ENCODE measurements at regions not wholly inside any gene's neighbourhood (a gene's known extent, or its start where the extent isn't known, plus 50 kb on each side); places are given as distances from the start of the nearest gene placed in this dataset.
"Not testable (repeated sequence)": the region's sequence is repeated elsewhere in the genome, so short reads cannot be mapped to it uniquely, and the experiment has no call there.

DNA sequence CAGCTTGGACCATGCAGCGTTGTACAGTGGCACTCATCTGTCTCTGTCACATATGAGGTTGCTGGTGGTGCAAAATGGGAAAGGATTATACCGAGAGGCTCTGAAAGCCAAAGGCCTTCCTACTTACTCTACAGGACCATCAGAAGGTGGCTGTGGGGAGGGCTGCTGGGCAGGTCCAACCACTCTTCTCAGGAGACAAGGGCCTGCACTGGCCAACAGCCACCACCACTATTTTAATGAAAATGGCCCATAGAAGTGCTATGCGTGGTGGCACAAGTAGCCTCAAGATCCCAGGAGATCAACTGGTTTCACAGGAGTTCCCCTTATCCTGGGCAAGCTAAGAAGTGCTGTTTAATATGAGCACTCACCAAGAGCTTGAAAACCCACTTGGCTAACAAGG lies 52.3 kb downstream of the MRPL57 start:
- no peak for DNase-seq

DNA sequence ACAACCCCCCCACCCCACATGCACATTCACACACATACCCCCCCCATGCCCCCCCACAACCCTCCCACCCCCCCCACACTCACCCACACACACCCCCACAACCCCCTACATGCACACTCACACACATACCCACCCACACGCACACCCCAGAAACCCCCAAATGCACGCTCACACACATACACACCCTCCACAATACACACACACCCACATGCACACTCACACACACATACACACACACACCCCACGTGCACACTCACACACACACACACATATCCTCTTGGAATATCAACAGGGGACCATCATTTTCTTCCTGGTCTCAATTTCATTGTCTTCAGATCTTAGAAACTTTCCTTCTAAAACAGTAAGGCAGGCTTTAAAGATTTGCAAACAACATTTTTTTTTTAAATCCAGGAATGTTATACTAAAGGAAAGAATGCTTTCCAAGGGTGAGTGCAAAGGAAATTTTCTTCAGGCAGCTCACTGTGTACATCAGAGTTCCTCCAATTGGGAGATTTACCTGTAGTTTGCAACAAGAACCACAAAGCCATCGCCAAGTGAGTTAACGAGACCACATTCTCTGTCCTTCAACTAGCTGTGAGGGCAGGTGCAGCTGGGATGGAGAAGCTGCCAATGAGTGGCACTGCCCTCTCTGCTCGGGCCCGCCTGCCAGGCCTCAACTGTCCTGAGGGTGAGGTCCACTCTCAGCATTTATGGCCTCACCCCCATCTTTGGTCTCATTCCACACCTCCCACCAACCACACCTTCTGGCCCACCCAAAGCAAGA lies 53.0 kb downstream of the MRPL57 start:
- DNase-seq = no peak

DNA sequence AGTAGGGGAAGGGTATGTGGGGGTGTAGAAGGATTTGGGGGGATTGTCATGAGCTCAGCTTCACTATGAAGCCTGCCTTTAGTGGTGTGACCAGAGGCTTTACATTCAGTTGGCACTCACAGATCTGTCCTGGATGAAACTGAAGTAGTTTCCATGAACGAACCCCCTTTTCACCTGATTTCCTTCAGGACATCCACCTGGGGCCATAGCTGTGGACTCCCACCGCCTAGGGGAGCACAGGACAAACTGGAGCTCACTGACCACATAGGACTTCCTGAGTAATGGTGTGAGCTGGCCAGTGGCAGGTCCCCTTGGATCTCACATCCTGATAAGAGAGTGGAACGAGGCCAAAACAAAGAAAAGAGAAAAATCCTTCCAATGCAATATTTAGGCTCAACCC lies 54.1 kb downstream of the MRPL57 start:
- DNase-seq = no peak

DNA sequence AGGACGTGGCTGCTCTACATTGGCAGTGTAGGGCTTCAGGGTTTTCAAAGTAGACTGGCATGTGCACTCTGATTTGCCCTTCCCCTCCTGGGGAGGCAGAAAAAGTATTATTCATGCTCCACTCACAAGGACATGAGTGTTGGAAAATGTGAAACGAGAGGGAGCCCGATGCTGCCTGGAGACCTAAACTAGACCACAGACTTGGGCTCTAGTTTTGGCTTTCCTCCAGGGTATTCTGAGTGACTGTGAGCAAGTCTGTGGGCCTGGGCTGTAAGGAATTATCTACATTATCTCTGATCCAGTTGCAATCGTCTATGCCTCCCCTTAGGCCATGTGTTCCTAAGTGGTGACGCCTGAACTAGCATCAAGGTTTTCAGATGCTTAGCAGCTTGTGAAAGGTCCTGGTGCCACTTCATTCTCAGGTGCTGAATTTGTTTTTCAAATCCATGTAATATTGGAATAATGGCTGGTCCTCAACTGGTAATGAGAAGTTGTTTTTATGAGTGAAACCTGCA lies 55.0 kb downstream of the MRPL57 start:
- peak; percentile 16 for DNase-seq

DNA sequence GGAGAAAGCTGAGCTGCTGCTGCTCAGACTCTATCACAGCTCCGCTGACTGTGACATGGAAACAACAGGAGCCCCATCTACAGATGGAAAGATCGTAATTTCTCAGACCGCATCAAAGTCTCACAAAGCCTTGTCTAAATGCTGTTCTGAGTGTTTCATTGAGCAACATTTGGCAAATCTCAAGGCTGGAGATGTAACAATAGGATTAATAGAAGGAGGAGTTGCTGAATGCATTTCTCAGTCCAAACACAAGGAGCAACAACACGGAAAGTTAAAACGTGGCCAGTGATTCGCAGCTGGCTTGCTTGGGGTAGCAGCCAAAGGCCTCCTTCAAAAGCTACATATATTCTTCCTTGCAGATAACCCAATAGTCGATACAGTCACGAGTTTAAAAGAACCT lies 55.7 kb downstream of the MRPL57 start:
- DNase-seq = peak; percentile 10

- DNase-seq = no peak
Measured at GRCh38 chr13:21232599-21232998, 56.1 kb downstream of the MRPL57 start.

DNA sequence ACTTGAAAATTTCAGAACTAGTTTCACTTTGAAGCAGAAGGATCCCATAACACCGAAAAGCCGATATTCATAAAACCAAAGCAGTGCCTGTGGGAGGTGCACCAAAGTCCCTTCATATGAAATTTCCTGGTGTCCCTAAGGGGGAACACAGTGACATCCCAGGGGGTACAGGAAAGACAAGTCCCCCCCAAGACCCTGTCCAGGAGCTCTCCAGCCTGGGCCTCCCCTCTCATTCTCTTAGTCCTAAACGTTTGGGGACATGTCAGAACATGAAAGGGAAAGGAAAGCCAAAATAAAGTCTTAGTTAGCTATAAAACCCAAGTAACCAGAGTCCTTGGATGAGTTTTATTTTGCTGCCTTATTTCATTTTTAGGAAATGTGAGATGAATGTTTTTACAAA lies 56.6 kb downstream of the MRPL57 start:
- no peak for DNase-seq

DNA sequence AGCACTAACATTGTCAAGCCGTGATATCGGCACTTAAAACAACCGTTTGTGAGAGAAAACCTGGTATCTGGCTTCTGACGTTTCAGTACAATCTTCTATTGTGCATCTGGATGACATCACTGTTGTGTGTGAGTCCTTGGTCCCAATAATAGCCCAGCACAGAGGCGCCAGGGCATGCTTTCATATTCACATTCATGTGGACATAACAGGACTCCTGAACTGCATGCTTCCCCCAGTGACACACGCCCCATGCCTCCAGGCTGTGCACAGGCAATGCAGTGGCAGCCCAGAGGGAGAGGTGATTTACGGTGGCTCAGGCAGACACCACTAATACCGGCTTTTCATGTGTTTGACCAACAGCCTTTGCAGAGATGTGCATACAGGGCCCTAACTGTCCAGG lies 58.1 kb downstream of the MRPL57 start:
- DNase-seq = no peak

DNA sequence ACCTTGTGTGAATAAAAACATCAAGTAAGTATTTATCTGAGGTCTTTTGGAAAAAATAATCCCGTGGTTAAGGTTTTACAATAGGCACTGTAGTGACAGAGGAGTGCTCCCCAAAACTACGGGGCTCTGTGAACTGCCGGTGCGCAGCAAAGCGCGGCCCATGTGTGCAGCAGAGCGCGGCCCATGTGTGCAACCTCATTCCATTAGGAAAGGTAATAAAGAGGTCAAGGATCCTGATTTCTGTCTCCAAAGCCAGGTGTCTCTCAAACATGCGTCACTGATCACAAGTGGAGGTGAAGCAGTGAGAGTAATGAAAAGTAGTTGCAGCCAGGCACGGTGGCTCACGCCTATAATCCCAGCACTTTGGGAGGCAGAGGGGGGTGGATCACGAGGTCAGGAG lies 58.7 kb downstream of the MRPL57 start:
- DNase-seq = no peak

- DNase-seq = no peak
Measured at GRCh38 chr13:21237081-21237480, 60.6 kb downstream of the MRPL57 start.

DNA sequence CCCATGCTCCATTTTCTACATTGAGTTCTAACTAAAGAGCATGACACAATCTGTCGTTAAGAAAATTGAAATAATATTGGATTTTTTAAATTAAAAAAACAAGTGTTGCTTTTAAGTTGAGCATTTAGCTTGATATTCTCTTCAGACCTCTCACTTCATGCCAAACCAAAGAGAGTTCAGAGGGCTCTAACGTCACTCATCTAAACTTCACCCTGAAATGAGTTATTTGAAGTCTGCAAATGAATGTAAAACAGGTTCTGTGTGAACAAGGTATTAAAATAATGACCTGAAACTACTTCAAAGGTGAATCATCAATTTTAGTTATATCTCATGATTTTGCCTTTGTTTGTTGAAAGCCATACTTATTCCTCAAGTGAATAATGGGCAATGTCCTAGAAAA lies 61.8 kb downstream of the MRPL57 start:
- DNase-seq = no peak

GRCh38 chr13:21240586-21240985 lies 64.1 kb downstream of the MRPL57 start:
- DNase-seq = peak; percentile 59

DNA sequence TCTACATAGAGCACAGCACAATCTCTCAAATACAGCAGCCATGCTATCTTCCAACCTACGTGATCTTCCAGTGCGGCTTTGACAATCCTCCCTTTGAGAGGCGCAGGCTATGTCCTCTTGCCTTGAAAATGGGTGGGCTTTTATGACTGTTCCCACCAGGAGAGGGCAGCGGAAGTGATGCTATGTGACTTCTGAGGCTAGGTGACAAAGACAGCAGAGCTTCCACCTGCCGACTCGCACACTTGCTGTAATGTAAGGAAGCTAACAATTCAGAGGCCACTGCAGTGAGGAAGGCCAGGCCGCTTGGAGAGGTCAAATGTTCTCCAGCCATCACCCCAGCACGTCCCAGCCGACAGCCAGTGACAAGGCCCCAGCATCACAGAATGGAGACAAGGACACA lies 65.8 kb downstream of the MRPL57 start:
- no peak for DNase-seq

GRCh38 chr13:21243045-21243897 lies 66.8 kb downstream of the MRPL57 start:
- DNase-seq = no peak

GRCh38 chr13:21243898-21244184 lies 67.4 kb downstream of the MRPL57 start:
- not testable (repeated sequence) for DNase-seq

DNA sequence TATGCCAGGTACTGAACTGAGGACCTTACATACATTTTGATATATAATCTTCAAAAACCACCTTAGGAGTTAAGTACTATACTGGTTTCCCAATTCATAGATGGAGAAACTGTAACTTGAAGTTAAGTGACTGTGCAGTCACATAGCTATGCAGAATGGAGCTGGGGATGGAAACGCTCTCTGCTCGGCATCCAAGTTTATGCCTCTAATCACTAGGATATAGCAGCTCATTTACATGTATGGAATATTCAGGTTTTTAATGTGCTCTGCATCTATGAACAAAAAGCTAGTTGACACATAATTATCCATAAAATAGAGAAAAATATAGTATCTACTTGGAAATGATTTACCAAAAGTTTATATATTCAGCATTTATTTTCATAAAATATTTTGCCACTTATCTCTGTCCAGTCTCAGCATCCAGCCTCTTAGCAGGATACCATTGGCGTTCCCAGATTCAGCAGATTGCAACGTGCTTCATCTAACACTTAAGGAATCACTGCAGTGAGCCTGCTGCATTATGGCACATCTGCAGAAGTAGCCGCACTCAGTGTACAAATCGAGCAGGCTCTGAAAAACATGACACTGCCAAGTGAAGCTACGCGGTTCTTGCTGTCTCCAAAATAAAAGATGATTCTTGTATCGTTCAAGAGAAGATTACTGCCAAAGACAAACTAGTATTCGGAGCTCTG lies 70.4 kb downstream of the MRPL57 start:
- no peak for DNase-seq

- DNase-seq = no peak
Measured at GRCh38 chr13:21256351-21256761, 79.9 kb downstream of the MRPL57 start.

DNA sequence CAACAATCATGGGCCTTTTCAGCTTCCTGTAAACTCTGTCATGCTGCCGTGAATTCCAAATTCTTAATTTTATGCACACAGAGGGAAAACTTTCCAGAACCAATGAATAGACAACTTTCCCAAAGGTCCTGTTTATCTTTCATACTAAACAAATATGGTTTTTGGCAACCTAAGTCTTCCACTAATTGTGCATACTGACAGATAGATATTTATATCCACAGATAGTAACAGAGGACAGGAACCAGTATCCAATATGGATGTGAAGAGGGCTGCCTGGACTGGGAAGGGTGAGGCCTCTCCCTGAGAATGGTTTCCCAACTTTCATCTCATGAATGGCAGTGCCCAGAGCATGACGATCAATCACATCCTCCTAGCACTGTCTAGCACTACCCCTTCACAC lies 80.4 kb downstream of the MRPL57 start:
- no peak for DNase-seq

- no peak for DNase-seq
Measured at GRCh38 chr13:21259571-21260455, 83.4 kb downstream of the MRPL57 start.

- not testable (repeated sequence) for DNase-seq
Measured at GRCh38 chr13:21260561-21261290, 84.3 kb downstream of the MRPL57 start.

DNA sequence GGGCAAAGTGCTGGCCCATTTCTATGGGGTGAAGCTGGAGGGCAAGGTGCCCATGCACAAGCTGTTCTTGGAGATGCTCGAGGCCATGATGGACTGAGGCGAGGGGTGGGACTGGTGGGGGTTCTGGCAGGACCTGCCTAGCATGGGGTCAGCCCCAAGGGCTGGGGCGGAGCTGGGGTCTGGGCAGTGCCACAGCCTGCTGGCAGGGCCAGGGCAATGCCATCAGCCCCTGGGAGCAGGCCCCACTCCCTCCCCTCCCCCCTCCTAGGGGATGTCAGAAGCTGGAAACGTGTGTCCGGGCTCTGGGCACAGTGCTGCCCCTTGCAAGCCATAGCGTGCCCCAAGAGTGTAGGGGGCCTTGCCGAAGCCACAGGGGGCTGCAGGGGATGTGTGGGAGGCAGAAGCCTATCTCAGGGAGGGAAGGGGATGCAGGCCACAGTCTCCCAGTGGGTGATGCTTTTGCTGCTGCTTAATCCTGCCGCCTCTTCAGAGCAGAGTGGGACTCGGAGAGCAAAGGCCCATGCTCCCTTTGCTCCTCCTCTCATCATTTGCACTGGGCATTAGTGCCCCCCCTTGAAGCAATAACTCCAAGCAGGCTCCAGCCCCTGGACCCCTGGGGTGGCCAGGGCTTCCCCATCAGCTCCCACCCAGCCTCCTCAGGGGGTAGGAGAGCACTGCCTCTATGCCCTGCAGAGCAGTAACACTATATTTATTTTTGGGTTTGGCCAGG lies 85.2 kb downstream of the MRPL57 start:
- not testable (repeated sequence) for DNase-seq
